Calu3 (cell line): ENCODE measurements at regions not wholly inside any gene's neighbourhood (a gene's known extent, or its start where the extent isn't known, plus 50 kb on each side); places are given as distances from the start of the nearest gene placed in this dataset.

Source experiments
- BruUV-seq: library from RNA; stranded (reverse); fragments of 400-500 nt; replicated peaks from 2 replicates; lab custom pipeline; 2021; lab: Mats Ljungman, UMichigan
- CTCF ChIA-PET: fragments of 300-600 bp; sonication (Branson Sonifier 250); formaldehyde crosslinking; loops from one replicate; lab custom pipeline; 2022; ENCODE audit warnings: antibody characterized with exemption; lab: Charles Lee
- DNase-seq: peaks from one replicate; pipeline ENCODE4 v3.0.0; 2022
- H3K27ac Mint-ChIP-seq: one replicate; pipeline ENCODE4 v1.8.0; 2022; ENCODE audit warnings: mixed read lengths; ENCODE audit not compliant: unreplicated experiment
- H3K27me3 Mint-ChIP-seq: one replicate; pipeline ENCODE4 v1.8.0; 2022; ENCODE audit warnings: mixed read lengths; ENCODE audit not compliant: unreplicated experiment
- H3K36me3 Mint-ChIP-seq: one replicate; pipeline ENCODE4 v1.8.0; 2022; ENCODE audit warnings: mild to moderate bottlenecking, moderate library complexity, mixed read lengths; ENCODE audit not compliant: insufficient read depth, unreplicated experiment
- H3K4me1 Mint-ChIP-seq: one replicate; pipeline ENCODE4 v1.8.0; 2022; ENCODE audit warnings: mild to moderate bottlenecking, low read depth, mixed read lengths; ENCODE audit not compliant: unreplicated experiment
- H3K4me3 Mint-ChIP-seq: one replicate; pipeline ENCODE4 v1.8.0; 2022; ENCODE audit warnings: mild to moderate bottlenecking, low read depth, moderate library complexity, mixed read lengths; ENCODE audit not compliant: unreplicated experiment
- H3K9me3 Mint-ChIP-seq: one replicate; pipeline ENCODE4 v1.8.0; 2022; ENCODE audit warnings: low read depth, mixed read lengths; ENCODE audit not compliant: unreplicated experiment
- CTCF ChIP-seq: fragments of 200-600 bp; IDR thresholded peaks from one replicate; pipeline ENCODE4 v1.8.0; 2022; ENCODE audit warnings: antibody characterized with exemption; ENCODE audit not compliant: unreplicated experiment
- intact Hi-C: fragments of 100-400 bp; cut with micrococcal nuclease; formaldehyde crosslinking; loops from one replicate; pipeline ENCODE4 v1.10.0; 2022; ENCODE audit not compliant: unreplicated experiment

GRCh38 chr18:78602430-78602829, 377.2 kb upstream of the SALL3 start:
- Mint-ChIP-seq H3K9me3 (peaks cover 17% of the 10 kb centered on the region), H3K27ac (no peak overlapping the region), H3K4me1 (no peaks in the 10 kb centered on the region), H3K36me3 (no peaks in the 10 kb centered on the region), H3K4me3 (no peak overlapping the region), H3K27me3 (no peaks in the 10 kb centered on the region)
- CTCF ChIA-PET = no interaction called here
- no TSS peak for BruUV-seq
- intact Hi-C loops = no loop called here
- TF ChIP-seq CTCF = no peak
- DNase-seq = no peak

- CTCF ChIA-PET = no interaction called here
- H3K36me3 Mint-ChIP-seq = no peaks in the 10 kb centered on the region
- no peak overlapping the region for H3K27ac Mint-ChIP-seq
- no peaks in the 10 kb centered on the region for H3K4me1 Mint-ChIP-seq
- no TSS peak for BruUV-seq
- no peak for TF ChIP-seq CTCF
- no peaks in the 10 kb centered on the region for H3K27me3 Mint-ChIP-seq
- H3K9me3 Mint-ChIP-seq = peaks cover 17% of the 10 kb centered on the region
- intact Hi-C loops = no loop called here
- DNase-seq = no peak
- no peak overlapping the region for H3K4me3 Mint-ChIP-seq
Observed at GRCh38 chr18:78603102-78603983, 376.3 kb upstream of the SALL3 start.

- Mint-ChIP-seq H3K9me3 (peaks cover 17% of the 10 kb centered on the region), H3K27me3 (no peaks in the 10 kb centered on the region), H3K4me1 (no peaks in the 10 kb centered on the region), H3K4me3 (no peak overlapping the region), H3K36me3 (no peaks in the 10 kb centered on the region), H3K27ac (no peak overlapping the region)
- intact Hi-C loops = no loop called here
- CTCF ChIA-PET = no interaction called here
- BruUV-seq = no TSS peak
- TF ChIP-seq CTCF = no peak
- DNase-seq = no peak
Observed at GRCh38 chr18:78605255-78605654, 374.4 kb upstream of the SALL3 start.

- no peak overlapping the region for H3K27ac Mint-ChIP-seq
- peaks cover 17% of the 10 kb centered on the region for H3K9me3 Mint-ChIP-seq
- H3K27me3 Mint-ChIP-seq = no peaks in the 10 kb centered on the region
- intact Hi-C loops = no loop called here
- BruUV-seq = no TSS peak
- TF ChIP-seq CTCF = no peak
- no peak overlapping the region for H3K4me3 Mint-ChIP-seq
- CTCF ChIA-PET = no interaction called here
- no peaks in the 10 kb centered on the region for H3K36me3 Mint-ChIP-seq
- H3K4me1 Mint-ChIP-seq = no peaks in the 10 kb centered on the region
- DNase-seq = no peak
Observed at GRCh38 chr18:78607221-78607620, 372.4 kb upstream of the SALL3 start.
